Stomach (tissue), 4 donors: ENCODE measurements at regions not wholly inside any gene's neighbourhood (a gene's known extent, or its start where the extent isn't known, plus 50 kb on each side); places are given as distances from the start of the nearest gene placed in this dataset.

Experiments
- EP300 ChIP-seq: sonication (generic); formaldehyde crosslinking; IDR thresholded peaks from one replicate; pipeline ENCODE4 v1.6.1; 2017; ENCODE audit warnings: antibody characterized with exemption
- TF ChIP-seq, protein P1 (sequence below), 7 experiments: fragments of 450-650 bp in 4 of 7; fragments of 200-600 bp in 3 of 7; sonication (generic) in 3 of 7; IDR thresholded peaks; one replicate each; pipeline ENCODE4 v1.5.1; 2016 to 2019; ENCODE audit warnings: antibody characterized with exemption in 7 of 7, control low read depth in 2 of 7, mild to moderate bottlenecking in 1 of 7

GRCh38 chr1:218775501-218776021, 398.1 kb upstream of the LYPLAL1 start:
- TF ChIP-seq, protein P1, sequence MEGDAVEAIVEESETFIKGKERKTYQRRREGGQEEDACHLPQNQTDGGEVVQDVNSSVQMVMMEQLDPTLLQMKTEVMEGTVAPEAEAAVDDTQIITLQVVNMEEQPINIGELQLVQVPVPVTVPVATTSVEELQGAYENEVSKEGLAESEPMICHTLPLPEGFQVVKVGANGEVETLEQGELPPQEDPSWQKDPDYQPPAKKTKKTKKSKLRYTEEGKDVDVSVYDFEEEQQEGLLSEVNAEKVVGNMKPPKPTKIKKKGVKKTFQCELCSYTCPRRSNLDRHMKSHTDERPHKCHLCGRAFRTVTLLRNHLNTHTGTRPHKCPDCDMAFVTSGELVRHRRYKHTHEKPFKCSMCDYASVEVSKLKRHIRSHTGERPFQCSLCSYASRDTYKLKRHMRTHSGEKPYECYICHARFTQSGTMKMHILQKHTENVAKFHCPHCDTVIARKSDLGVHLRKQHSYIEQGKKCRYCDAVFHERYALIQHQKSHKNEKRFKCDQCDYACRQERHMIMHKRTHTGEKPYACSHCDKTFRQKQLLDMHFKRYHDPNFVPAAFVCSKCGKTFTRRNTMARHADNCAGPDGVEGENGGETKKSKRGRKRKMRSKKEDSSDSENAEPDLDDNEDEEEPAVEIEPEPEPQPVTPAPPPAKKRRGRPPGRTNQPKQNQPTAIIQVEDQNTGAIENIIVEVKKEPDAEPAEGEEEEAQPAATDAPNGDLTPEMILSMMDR (IDR thresholded peaks at IDR 0.05), result no peak
- TF ChIP-seq EP300, result no peak
